Neural progenitor cell (in vitro differentiated cells): ENCODE measurements at regions not wholly inside any gene's neighbourhood (a gene's known extent, or its start where the extent isn't known, plus 50 kb on each side); places are given as distances from the start of the nearest gene placed in this dataset.

ENCODE experiments used
- DNase-seq: peaks from one replicate; pipeline ENCODE4 v3.0.0-alpha.2; 2016; ENCODE audit warnings: low spot score
- H2AFZ ChIP-seq: fragments of 200-600 bp; sonication (generic); replicated peaks from 2 replicates; pipeline ENCODE4 v1.6.1; 2016; ENCODE audit warnings: antibody characterized with exemption
- H3F3A ChIP-seq: fragments of 200-600 bp; sonication (generic); 2 replicates; pipeline ENCODE4 v1.6.1; 2016; ENCODE audit warnings: antibody characterized with exemption, low read depth
- H3K27ac ChIP-seq: fragments of 200-600 bp; sonication (generic); 2 replicates; pipeline ENCODE4 v1.5.1; 2016; ENCODE audit warnings: mild to moderate bottlenecking
- H3K27me3 ChIP-seq: fragments of 200-600 bp; sonication (generic); 2 replicates; pipeline ENCODE4 v1.6.1; 2016; ENCODE audit warnings: mild to moderate bottlenecking, moderate library complexity
- H3K36me3 ChIP-seq: fragments of 200-600 bp; sonication (generic); 2 replicates; pipeline ENCODE4 v1.5.1; 2016
- H3K4me1 ChIP-seq: fragments of 200-600 bp; sonication (generic); 2 replicates; pipeline ENCODE4 v1.6.1; 2016; ENCODE audit warnings: mixed run types
- H3K4me2 ChIP-seq: fragments of 200-600 bp; sonication (generic); 2 replicates; pipeline ENCODE4 v1.6.1; 2016
- H3K4me3 ChIP-seq: fragments of 200-600 bp; sonication (generic); 2 replicates; pipeline ENCODE4 v1.5.1; 2016
- H3K79me2 ChIP-seq: fragments of 200-600 bp; sonication (generic); 2 replicates; pipeline ENCODE4 v1.6.1; 2016; ENCODE audit warnings: low read depth
- H3K9ac ChIP-seq: fragments of 200-600 bp; sonication (generic); 2 replicates; pipeline ENCODE4 v1.6.1; 2016
- H3K9me3 ChIP-seq: fragments of 200-600 bp; sonication (generic); 2 replicates; pipeline ENCODE4 v1.5.1; 2016; ENCODE audit warnings: low read depth
- H4K20me1 ChIP-seq: fragments of 200-600 bp; sonication (generic); 2 replicates; pipeline ENCODE4 v1.6.1; 2016; ENCODE audit warnings: low read depth
- H3K27ac Mint-ChIP-seq: 3 replicates; pipeline ENCODE4 v1.8.0; 2021; ENCODE audit warnings: mixed read lengths
- H3K27me3 Mint-ChIP-seq: 2 replicates; pipeline ENCODE4 v1.8.0; 2022; ENCODE audit warnings: low read depth, mild to moderate bottlenecking, inconsistent platforms, moderate library complexity, mixed read lengths; ENCODE audit not compliant: insufficient read depth
- H3K36me3 Mint-ChIP-seq: 3 replicates; pipeline ENCODE4 v1.8.0; 2021; ENCODE audit warnings: mixed read lengths
- H3K4me1 Mint-ChIP-seq: 3 replicates; pipeline ENCODE4 v1.8.0; 2021; ENCODE audit warnings: mixed read lengths
- H3K4me3 Mint-ChIP-seq: 3 replicates; pipeline ENCODE4 v1.8.0; 2021; ENCODE audit warnings: mild to moderate bottlenecking, moderate library complexity, mixed read lengths
- H3K9me3 Mint-ChIP-seq: 3 replicates; pipeline ENCODE4 v1.8.0; 2020; ENCODE audit warnings: mixed read lengths
- CTCF ChIP-seq: fragments of 200-600 bp; sonication (generic); IDR thresholded peaks from 2 replicates; pipeline ENCODE4 v1.5.1; 2017; ENCODE audit warnings: antibody characterized with exemption, mild to moderate bottlenecking
- EZH2 ChIP-seq: fragments of 200-600 bp; sonication (generic); IDR thresholded peaks from 2 replicates; pipeline ENCODE4 v1.6.1; 2017; ENCODE audit warnings: antibody characterized with exemption, mild to moderate bottlenecking, moderate library complexity
- EZH2phosphoT487 ChIP-seq: fragments of 200-600 bp; sonication (generic); IDR thresholded peaks from 2 replicates; pipeline ENCODE4 v1.6.1; 2017; ENCODE audit warnings: antibody characterized with exemption

DNA sequence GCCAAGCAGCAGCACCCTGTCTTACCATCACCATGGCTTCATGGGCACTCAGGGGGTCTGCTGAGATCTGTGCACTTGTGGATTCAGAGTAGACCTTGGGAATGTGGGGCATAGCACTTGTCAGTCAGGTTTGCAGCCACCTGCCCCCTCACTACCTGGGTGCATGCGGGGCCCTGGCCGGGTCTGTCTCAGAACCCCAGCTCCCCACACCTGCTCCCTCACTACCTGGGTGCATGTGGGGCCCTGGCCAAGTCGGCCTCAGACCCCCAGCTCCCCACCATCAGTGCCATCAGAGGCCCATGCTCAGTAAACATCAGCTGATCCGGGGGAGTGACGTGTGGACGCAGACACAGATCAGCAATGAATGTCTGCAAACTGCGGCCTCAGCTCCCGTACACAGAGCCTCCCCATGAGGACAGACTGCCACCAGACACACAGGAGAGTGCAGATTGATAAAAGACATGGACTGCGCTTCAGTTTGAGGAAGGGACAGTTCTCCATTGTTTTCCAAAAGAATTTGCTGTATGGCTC is 205.1 kb downstream of the GLI2 start:
- H3K4me3 ChIP-seq: no peak overlapping the region
- H3K79me2 ChIP-seq: peaks cover 10% of the 10 kb centered on the region
- H2AFZ ChIP-seq: no peak overlapping the region
- no peak for TF ChIP-seq EZH2phosphoT487
- no peak for TF ChIP-seq EZH2
- TF ChIP-seq CTCF: no peak
- Mint-ChIP-seq H3K9me3 (no peaks in the 10 kb centered on the region), H3K4me1 (peaks cover 67% of the 10 kb centered on the region), H3K36me3 (peaks cover 18% of the 10 kb centered on the region), H3K4me3 (no peak overlapping the region), H3K27me3 (no peaks in the 10 kb centered on the region), H3K27ac (peak overlapping the region; percentile 39)
- peaks cover 4% of the 10 kb centered on the region for H3K4me1 ChIP-seq
- no peak for DNase-seq
- peaks cover 89% of the 10 kb centered on the region for H4K20me1 ChIP-seq
- no peaks in the 10 kb centered on the region for H3K27me3 ChIP-seq
- no peak overlapping the region for H3K9ac ChIP-seq
- no peaks in the 10 kb centered on the region for H3K9me3 ChIP-seq
- no peak overlapping the region for H3K27ac ChIP-seq
- no peaks in the 10 kb centered on the region for H3F3A ChIP-seq
- no peaks in the 10 kb centered on the region for H3K36me3 ChIP-seq
- no peak overlapping the region for H3K4me2 ChIP-seq

DNA sequence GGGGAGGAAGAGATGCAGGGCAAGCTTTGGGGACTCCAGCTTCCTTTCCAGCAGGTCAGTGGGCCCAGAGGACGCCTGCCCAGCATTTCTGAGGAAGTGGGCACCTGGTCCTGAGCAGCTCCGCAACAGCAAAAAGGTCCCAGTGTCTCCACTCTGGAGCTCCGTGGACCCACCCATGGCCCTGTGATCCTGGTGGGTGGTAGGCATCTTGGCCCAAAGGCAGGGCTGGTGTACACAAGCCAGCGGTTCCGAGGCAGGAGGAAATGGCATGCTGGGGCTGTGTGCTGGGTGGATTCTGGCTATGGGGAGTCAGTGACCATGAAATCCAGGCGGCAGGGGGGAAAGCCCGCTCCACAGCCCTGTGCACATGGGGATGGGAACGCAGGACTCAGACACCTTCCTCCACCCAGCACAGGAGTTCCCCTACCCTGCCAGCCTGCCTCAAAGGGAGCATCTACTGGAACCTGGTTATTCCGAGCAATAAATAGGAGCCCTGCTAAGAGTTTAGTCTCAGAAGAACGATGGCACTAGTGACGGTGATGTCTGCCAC is 206.0 kb downstream of the GLI2 start:
- Histone ChIP-seq H3K36me3 (no peaks in the 10 kb centered on the region), H3K79me2 (peaks cover 10% of the 10 kb centered on the region), H3K27me3 (no peaks in the 10 kb centered on the region), H3K4me1 (peaks cover 7% of the 10 kb centered on the region), H3F3A (no peaks in the 10 kb centered on the region), H3K9me3 (no peaks in the 10 kb centered on the region), H3K9ac (no peak overlapping the region), H3K4me3 (no peak overlapping the region), H3K27ac (no peak overlapping the region), H4K20me1 (peaks cover 89% of the 10 kb centered on the region), H2AFZ (no peak overlapping the region), H3K4me2 (no peak overlapping the region)
- H3K9me3 Mint-ChIP-seq: no peaks in the 10 kb centered on the region
- peaks cover 65% of the 10 kb centered on the region for H3K4me1 Mint-ChIP-seq
- no peak overlapping the region for H3K4me3 Mint-ChIP-seq
- H3K27ac Mint-ChIP-seq: no peak overlapping the region
- H3K27me3 Mint-ChIP-seq: no peaks in the 10 kb centered on the region
- TF ChIP-seq EZH2phosphoT487 (no peak), EZH2 (no peak), CTCF (no peak)
- peaks cover 18% of the 10 kb centered on the region for H3K36me3 Mint-ChIP-seq
- no peak for DNase-seq

- H4K20me1 ChIP-seq: peaks cover 89% of the 10 kb centered on the region
- DNase-seq: no peak
- TF ChIP-seq CTCF (no peak), EZH2 (no peak), EZH2phosphoT487 (no peak)
- no peak overlapping the region for H3K27ac ChIP-seq
- H3K4me3 Mint-ChIP-seq: no peak overlapping the region
- no peak overlapping the region for H3K4me2 ChIP-seq
- no peak overlapping the region for H2AFZ ChIP-seq
- H3K27me3 ChIP-seq: no peaks in the 10 kb centered on the region
- peaks cover 7% of the 10 kb centered on the region for H3K4me1 ChIP-seq
- H3K9ac ChIP-seq: no peak overlapping the region
- no peak overlapping the region for H3K4me3 ChIP-seq
- peaks cover 18% of the 10 kb centered on the region for H3K36me3 Mint-ChIP-seq
- no peak overlapping the region for H3K27ac Mint-ChIP-seq
- H3F3A ChIP-seq: no peaks in the 10 kb centered on the region
- no peaks in the 10 kb centered on the region for H3K9me3 Mint-ChIP-seq
- H3K79me2 ChIP-seq: peaks cover 15% of the 10 kb centered on the region
- H3K4me1 Mint-ChIP-seq: peaks cover 60% of the 10 kb centered on the region
- peaks cover 3% of the 10 kb centered on the region for H3K27me3 Mint-ChIP-seq
- no peaks in the 10 kb centered on the region for H3K36me3 ChIP-seq
- no peaks in the 10 kb centered on the region for H3K9me3 ChIP-seq
Measured at GRCh38 chr2:120942658-120943057, 207.0 kb downstream of the GLI2 start.
